ENCODE measurements at regions not wholly inside any gene's neighbourhood (a gene's known extent, or its start where the extent isn't known, plus 50 kb on each side); places are given as distances from the start of the nearest gene placed in this dataset.

DNA sequence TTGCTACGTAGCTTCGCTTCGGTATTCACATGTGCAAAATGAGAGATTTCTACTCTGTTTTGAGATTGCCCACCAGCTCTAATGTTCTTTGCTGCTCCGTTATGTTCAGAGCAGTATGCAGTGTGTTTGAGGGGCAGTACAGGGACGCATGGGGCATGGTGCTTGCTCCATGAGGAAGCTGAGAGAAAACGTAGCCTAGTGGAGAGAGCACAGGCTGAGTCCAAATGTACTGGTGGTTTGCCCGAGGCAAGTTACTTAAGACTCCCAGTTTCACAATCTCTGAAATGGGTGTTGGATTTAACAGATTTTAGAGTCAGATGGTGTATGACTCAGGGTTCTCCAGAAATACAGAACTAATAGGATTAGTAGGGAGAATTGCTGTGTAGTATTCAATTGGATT is 310.5 kb downstream of the ETNK1 start:
- Histone ChIP-seq H3K27me3 (ENCODE audit: control insufficient read depth, insufficient read depth, low read length) (no peaks in the 10 kb centered on the region), H3K36me3 (ENCODE audit: control insufficient read depth, insufficient read depth, low read length) (no peaks in the 10 kb centered on the region)

GRCh38 chr12:22938323-22938722 is 313.4 kb downstream of the ETNK1 start:
- Histone ChIP-seq H3K4me3 (ENCODE audit: low read depth, low read length) (no peak overlapping the region), H3K27me3 (ENCODE audit: control insufficient read depth, insufficient read depth, low read length) (no peaks in the 10 kb centered on the region), H3K9ac (ENCODE audit: low read depth, low read length) (no peak overlapping the region), H3K27ac (ENCODE audit: low read depth, low read length) (no peak overlapping the region), H3K36me3 (ENCODE audit: control insufficient read depth, insufficient read depth, low read length) (no peaks in the 10 kb centered on the region), H3K4me1 (ENCODE audit: control insufficient read depth, insufficient read depth, low read length) (peaks cover 6% of the 10 kb centered on the region; the same call in 1 of the 2 replicates), H3K9me3 (ENCODE audit: control insufficient read depth, insufficient read depth, low read length) (no peaks in the 10 kb centered on the region)

More for the DNA sequence above, 310.5 kb downstream of the ETNK1 start:
- Histone ChIP-seq H3K4me1 (ENCODE audit: control insufficient read depth, insufficient read depth, low read length) (peaks cover 6% of the 10 kb centered on the region; the same call in 1 of the 2 replicates), H3K9ac (ENCODE audit: low read depth, low read length) (no peak overlapping the region), H3K27ac (ENCODE audit: low read depth, low read length) (no peak overlapping the region), H3K4me3 (ENCODE audit: low read depth, low read length) (no peak overlapping the region), H3K9me3 (ENCODE audit: control insufficient read depth, insufficient read depth, low read length) (no peaks in the 10 kb centered on the region)

DNA sequence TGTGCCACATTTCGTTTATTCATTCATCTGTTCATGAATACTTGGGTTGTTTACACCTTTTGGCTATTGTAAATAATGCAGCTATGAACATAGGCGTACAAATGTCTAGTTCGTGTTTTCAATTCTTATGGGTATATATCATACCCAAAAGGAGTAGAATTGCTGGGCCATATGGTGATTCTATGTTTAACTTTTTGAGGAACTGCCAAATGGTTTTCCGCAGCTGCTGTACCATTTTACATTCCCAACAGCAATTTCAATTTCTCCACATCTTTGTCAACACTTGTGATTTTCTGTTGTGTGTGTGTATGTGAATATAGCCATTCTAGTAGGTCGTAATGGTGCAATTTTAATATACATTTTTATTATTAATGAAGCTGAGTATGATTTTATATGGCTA is 326.2 kb downstream of the ETNK1 start:
- H3K27ac ChIP-seq (ENCODE audit: low read depth, low read length), result no peak overlapping the region
- no peaks in the 10 kb centered on the region for H3K27me3 ChIP-seq (ENCODE audit: control insufficient read depth, insufficient read depth, low read length)
- H3K4me3 ChIP-seq (ENCODE audit: low read depth, low read length), result no peak overlapping the region
- no peaks in the 10 kb centered on the region for H3K36me3 ChIP-seq (ENCODE audit: control insufficient read depth, insufficient read depth, low read length)
- H3K9me3 ChIP-seq (ENCODE audit: control insufficient read depth, insufficient read depth, low read length), result peaks cover 10% of the 10 kb centered on the region; the same call in 1 of the 2 replicates
- peaks cover 5% of the 10 kb centered on the region for H3K4me1 ChIP-seq (ENCODE audit: control insufficient read depth, insufficient read depth, low read length)
- H3K9ac ChIP-seq (ENCODE audit: low read depth, low read length), result no peak overlapping the region

GRCh38 chr12:22956690-22957089 is 331.7 kb downstream of the ETNK1 start:
- Histone ChIP-seq H3K36me3 (ENCODE audit: control insufficient read depth, insufficient read depth, low read length) (no peaks in the 10 kb centered on the region), H3K27me3 (ENCODE audit: control insufficient read depth, insufficient read depth, low read length) (no peaks in the 10 kb centered on the region), H3K9ac (ENCODE audit: low read depth, low read length) (no peak overlapping the region), H3K4me3 (ENCODE audit: low read depth, low read length) (no peak overlapping the region), H3K27ac (ENCODE audit: low read depth, low read length) (no peak overlapping the region), H3K4me1 (ENCODE audit: control insufficient read depth, insufficient read depth, low read length) (peaks cover 9% of the 10 kb centered on the region), H3K9me3 (ENCODE audit: control insufficient read depth, insufficient read depth, low read length) (peaks cover 10% of the 10 kb centered on the region; the same call in 1 of the 2 replicates)

DNA sequence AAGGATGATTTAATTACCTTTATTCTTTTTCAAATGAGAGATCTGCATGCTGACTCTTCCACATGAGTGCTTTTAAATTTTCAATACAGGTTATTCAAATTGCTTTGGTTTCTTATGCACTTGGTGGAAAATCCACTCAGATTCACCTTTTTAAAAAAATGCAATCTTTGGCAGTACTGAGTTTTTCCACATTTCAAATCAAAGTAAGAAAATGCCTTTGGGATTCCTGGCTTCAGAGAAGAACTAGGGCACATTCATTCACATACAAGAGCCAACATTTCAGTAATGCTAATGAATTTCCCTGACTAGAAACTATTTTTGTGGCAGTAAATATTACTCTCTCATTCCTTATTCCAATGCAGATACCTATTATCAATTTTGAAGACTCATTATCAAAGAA is 342.2 kb downstream of the ETNK1 start:
- Histone ChIP-seq H3K36me3 (ENCODE audit: control insufficient read depth, insufficient read depth, low read length) (no peaks in the 10 kb centered on the region), H3K27me3 (ENCODE audit: control insufficient read depth, insufficient read depth, low read length) (no peaks in the 10 kb centered on the region), H3K9me3 (ENCODE audit: control insufficient read depth, insufficient read depth, low read length) (no peaks in the 10 kb centered on the region), H3K9ac (ENCODE audit: low read depth, low read length) (no peak overlapping the region), H3K4me3 (ENCODE audit: low read depth, low read length) (no peak overlapping the region), H3K27ac (ENCODE audit: low read depth, low read length) (no peak overlapping the region), H3K4me1 (ENCODE audit: control insufficient read depth, insufficient read depth, low read length) (peaks cover 11% of the 10 kb centered on the region)

DNA sequence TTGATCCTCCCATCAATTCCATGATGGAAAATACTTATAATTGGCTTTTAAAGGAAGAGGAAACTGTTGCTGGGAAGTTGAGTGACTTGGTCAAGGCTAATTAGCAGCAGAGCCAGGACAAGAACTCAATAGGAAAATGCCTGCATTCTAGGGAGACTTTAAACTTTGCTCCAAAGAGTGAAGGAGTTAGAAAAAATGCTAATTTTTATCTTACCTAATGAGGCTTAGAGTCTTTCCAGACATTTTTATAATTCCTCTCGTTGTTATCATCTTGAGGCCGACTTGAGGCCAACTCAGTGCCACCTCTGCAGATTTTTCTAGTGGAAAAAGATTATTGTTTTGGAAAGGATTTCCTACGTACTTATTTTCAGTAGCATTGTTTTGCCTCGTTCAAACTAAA is 344.6 kb downstream of the ETNK1 start:
- Histone ChIP-seq H3K9ac (ENCODE audit: low read depth, low read length) (no peak overlapping the region), H3K27ac (ENCODE audit: low read depth, low read length) (no peak overlapping the region), H3K4me3 (ENCODE audit: low read depth, low read length) (no peak overlapping the region), H3K4me1 (ENCODE audit: control insufficient read depth, insufficient read depth, low read length) (peaks cover 11% of the 10 kb centered on the region), H3K27me3 (ENCODE audit: control insufficient read depth, insufficient read depth, low read length) (no peaks in the 10 kb centered on the region), H3K9me3 (ENCODE audit: control insufficient read depth, insufficient read depth, low read length) (no peaks in the 10 kb centered on the region), H3K36me3 (ENCODE audit: control insufficient read depth, insufficient read depth, low read length) (no peaks in the 10 kb centered on the region)

DNA sequence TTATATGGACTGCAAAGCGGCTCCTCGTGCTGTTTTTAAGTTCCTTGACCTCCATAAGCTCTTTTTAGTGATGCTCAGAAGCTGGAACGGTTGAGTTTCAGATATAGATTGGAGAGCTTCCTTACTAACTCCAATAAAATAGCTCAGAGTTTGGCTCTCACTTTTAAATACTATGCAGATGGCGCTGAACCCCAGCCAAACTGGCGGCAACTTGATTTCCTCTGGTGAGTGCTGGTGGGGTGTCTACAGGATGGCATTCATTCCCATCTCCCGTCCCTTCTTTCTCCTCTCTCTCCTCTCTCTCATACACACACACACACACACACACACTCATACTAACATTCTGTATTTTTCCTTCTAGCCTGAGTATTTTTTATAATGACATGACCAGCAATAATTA is 346.3 kb downstream of the ETNK1 start:
- H3K4me1 ChIP-seq (ENCODE audit: control insufficient read depth, insufficient read depth, low read length), result peaks cover 11% of the 10 kb centered on the region
- no peak overlapping the region for H3K9ac ChIP-seq (ENCODE audit: low read depth, low read length)
- H3K4me3 ChIP-seq (ENCODE audit: low read depth, low read length), result no peak overlapping the region
- H3K27ac ChIP-seq (ENCODE audit: low read depth, low read length), result no peak overlapping the region
- H3K27me3 ChIP-seq (ENCODE audit: control insufficient read depth, insufficient read depth, low read length), result no peaks in the 10 kb centered on the region
- no peaks in the 10 kb centered on the region for H3K9me3 ChIP-seq (ENCODE audit: control insufficient read depth, insufficient read depth, low read length)
- no peaks in the 10 kb centered on the region for H3K36me3 ChIP-seq (ENCODE audit: control insufficient read depth, insufficient read depth, low read length)

DNA sequence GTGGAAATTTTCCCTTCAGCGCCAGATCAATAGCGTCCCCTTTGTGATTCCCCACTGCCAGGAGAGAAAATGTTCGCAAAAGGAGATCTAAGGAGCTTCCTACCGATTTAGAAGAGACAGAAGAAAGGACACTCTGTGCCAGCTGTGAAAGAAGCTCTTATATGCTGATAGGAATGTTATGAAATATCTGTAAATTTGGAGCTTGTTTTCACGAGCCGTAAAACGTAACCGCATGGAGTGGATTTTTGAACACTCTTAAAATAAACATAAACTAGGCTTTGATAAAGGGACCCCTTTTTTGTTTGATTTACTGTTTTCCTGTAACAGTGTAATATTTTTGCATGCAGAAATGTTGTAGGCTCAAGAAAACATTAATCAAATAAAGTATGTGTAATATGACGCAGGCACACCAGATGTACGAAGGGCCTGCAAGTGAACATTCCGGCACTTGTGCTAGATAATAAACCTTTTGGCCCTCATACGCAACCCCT is 346.8 kb downstream of the ETNK1 start:
- Histone ChIP-seq H3K9ac (ENCODE audit: low read depth, low read length) (no peak overlapping the region), H3K4me1 (ENCODE audit: control insufficient read depth, insufficient read depth, low read length) (peaks cover 8% of the 10 kb centered on the region), H3K4me3 (ENCODE audit: low read depth, low read length) (no peak overlapping the region), H3K27me3 (ENCODE audit: control insufficient read depth, insufficient read depth, low read length) (no peaks in the 10 kb centered on the region), H3K9me3 (ENCODE audit: control insufficient read depth, insufficient read depth, low read length) (no peaks in the 10 kb centered on the region), H3K36me3 (ENCODE audit: control insufficient read depth, insufficient read depth, low read length) (no peaks in the 10 kb centered on the region), H3K27ac (ENCODE audit: low read depth, low read length) (no peak overlapping the region)

DNA sequence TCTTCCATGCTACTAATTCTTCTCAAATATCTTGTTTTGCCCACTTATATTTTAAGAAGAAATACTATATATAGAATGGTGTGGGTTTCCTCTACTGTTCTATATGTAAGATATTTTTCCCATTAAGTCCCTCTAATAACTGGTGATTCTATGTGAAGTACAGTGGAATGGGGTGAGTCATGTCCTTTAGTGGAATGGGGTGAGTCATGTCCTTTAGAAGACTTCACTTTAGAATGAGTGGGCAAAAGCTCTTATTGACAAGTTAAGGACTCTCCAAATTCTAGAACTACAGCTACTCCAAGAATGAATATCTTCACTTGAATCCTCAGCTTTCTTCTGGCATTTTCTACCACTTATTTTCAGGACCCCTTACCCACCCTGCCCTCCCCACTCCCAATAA is 349.9 kb downstream of the ETNK1 start:
- no peak overlapping the region for H3K27ac ChIP-seq (ENCODE audit: low read depth, low read length)
- no peaks in the 10 kb centered on the region for H3K27me3 ChIP-seq (ENCODE audit: control insufficient read depth, insufficient read depth, low read length)
- H3K4me3 ChIP-seq (ENCODE audit: low read depth, low read length), result no peak overlapping the region
- H3K9ac ChIP-seq (ENCODE audit: low read depth, low read length), result no peak overlapping the region
- H3K9me3 ChIP-seq (ENCODE audit: control insufficient read depth, insufficient read depth, low read length), result no peaks in the 10 kb centered on the region
- H3K4me1 ChIP-seq (ENCODE audit: control insufficient read depth, insufficient read depth, low read length), result no peaks in the 10 kb centered on the region
- no peaks in the 10 kb centered on the region for H3K36me3 ChIP-seq (ENCODE audit: control insufficient read depth, insufficient read depth, low read length)

DNA sequence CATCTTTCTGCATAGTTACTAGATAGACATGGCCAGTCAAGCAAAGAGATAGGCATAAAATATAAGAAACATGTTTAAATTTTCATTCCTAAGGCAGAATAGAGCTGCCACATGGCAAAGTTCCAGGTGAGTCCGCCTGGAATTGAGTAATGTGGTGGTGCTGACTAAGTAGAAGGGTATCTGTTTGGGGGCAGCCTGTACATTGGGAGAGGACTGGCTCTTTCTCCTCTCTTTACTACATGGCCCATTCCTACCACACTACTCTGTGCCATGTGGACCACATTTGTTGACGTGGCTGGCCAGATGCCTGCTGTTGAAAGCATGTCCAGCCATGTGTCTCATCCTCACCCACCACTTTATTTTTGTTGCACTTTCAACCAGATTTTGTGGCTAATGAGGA is 354.0 kb downstream of the ETNK1 start:
- no peak overlapping the region for H3K27ac ChIP-seq (ENCODE audit: low read depth, low read length)

GRCh38 chr12:22979854-22980469 is 355.0 kb downstream of the ETNK1 start:
- Histone ChIP-seq H3K36me3 (ENCODE audit: control insufficient read depth, insufficient read depth, low read length) (no peaks in the 10 kb centered on the region), H3K27me3 (ENCODE audit: control insufficient read depth, insufficient read depth, low read length) (no peaks in the 10 kb centered on the region), H3K9ac (ENCODE audit: low read depth, low read length) (no peak overlapping the region), H3K9me3 (ENCODE audit: control insufficient read depth, insufficient read depth, low read length) (no peaks in the 10 kb centered on the region), H3K27ac (ENCODE audit: low read depth, low read length) (no peak overlapping the region), H3K4me1 (ENCODE audit: control insufficient read depth, insufficient read depth, low read length) (no peaks in the 10 kb centered on the region), H3K4me3 (ENCODE audit: low read depth, low read length) (no peak overlapping the region)

More for the DNA sequence above, 354.0 kb downstream of the ETNK1 start:
- no peaks in the 10 kb centered on the region for H3K4me1 ChIP-seq (ENCODE audit: control insufficient read depth, insufficient read depth, low read length)
- no peak overlapping the region for H3K4me3 ChIP-seq (ENCODE audit: low read depth, low read length)
- H3K27me3 ChIP-seq (ENCODE audit: control insufficient read depth, insufficient read depth, low read length), result no peaks in the 10 kb centered on the region
- no peaks in the 10 kb centered on the region for H3K9me3 ChIP-seq (ENCODE audit: control insufficient read depth, insufficient read depth, low read length)
- no peak overlapping the region for H3K9ac ChIP-seq (ENCODE audit: low read depth, low read length)
- no peaks in the 10 kb centered on the region for H3K36me3 ChIP-seq (ENCODE audit: control insufficient read depth, insufficient read depth, low read length)
